ENCODE measurements at regions not wholly inside any gene's neighbourhood (a gene's known extent, or its start where the extent isn't known, plus 50 kb on each side); places are given as distances from the start of the nearest gene placed in this dataset.

DNA sequence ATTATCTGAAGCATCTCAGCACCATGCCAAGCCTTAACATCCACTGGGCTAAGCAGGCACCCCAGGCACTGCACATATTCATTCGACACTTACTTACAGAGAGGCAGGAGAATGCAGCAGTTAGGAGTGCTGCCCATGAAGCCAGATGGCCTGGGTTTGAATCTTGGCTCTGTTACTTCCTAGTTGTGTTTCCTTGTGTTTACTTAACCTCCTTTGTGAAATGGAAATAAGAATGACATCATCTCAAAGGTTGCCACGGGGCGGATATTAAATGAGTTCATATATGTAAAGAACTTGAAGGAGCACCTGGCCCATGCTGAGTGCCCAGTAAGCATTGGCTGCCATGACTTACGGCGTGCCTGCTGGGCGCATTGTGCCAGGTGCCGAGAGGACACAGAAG, 565.2 kb downstream of the CDK5RAP2 start:
- intact Hi-C loops (cut with micrococcal nuclease), result no loop called here

DNA sequence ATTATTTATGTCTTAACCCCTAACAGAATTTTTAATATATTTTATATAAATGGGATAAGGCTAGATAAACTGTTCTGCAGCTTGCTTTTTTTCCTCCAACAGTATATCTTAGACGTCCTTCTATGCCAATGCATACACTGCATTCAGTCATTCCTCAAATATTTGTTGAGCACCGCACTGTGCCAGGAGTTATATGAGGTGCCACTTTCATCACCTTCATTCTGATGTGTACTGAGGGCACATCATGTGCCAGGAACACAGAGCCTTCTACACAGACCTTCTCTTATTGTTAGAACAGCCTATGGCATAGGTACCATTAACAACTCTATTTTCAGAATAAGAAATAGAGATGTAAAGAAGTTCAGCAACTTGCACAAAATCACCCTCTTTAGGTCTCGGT, 570.1 kb downstream of the CDK5RAP2 start:
- intact Hi-C loops (cut with micrococcal nuclease), result no loop called here

DNA sequence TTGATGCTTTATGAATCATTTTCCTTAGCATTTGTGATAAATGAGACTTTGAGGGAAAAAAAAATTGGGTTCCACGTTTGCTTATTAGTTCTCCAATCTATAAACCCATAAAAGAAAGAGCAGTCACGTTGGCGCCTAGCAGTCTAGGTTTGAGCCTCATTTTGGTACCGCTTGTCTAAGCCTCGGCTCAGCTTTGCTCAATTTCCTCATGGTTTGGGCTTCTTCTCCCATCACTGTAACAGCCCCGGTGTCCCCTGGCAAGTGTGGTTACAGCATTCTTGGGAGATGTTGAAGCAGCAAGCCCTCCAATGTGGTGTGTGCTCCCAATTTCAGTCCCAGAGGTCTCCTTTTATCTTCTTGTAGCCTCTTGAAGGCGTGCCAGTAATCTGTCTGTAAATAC, 578.4 kb downstream of the CDK5RAP2 start:
- intact Hi-C loops (cut with micrococcal nuclease), result no loop called here

DNA sequence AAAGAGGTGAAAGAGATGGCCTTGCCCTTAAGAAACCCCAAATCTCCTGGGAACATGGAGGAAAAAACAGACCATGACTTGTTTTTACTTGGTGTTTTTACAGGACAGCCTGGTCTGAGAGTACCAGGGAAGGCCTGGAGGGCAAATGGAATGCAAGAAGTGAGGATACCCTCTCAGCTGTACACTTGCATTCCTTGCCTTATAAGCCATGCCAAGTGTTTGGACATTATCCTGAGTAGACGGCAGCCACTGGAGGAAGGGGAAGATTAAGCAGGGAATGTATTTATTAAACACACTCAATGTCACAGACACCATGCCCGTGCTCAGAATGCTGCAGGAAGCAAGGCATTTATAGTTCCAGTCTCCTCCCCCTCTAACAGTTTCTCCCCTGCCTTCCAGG, 581.4 kb downstream of the CDK5RAP2 start:
- intact Hi-C loops (cut with micrococcal nuclease), result no loop called here

DNA sequence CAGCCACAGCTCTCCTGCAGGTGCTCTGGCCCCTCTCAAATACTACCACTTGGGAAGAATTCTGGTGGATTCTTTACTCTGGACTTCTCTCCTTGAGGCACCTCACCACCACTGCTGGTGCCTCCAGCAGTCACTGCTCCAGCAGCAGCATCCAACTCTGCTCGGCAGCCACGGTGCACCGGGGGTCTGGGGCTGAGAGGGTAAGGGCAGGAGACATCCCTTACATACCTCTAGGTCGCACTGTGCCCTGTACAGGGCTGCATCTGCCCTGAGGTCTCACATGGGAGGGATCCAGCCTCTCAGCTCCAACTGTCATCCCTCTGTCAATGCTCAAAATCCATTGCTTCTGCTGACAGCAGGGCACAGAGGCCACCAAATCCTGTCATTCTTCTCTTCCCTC, 588.2 kb downstream of the CDK5RAP2 start:
- intact Hi-C loops (cut with micrococcal nuclease), result no loop called here

DNA sequence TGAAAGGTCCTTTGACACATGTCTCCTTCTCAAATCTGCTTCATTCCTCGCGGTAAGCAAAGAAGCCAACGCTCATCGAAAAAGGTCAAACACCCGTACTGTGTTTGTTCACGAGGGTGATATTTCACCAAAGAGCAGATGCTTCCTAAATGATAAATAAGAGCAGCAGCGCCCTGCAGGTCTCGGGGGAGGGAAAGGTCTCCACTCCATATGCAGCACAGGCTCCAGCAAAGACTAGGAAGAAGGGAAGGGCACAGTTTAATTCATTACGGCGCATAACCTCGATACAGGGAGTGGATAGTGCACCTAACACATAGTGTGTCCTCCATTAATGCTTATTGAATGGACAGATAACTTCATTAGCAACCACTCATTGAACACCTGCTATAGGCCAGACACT, 593.3 kb downstream of the CDK5RAP2 start:
- intact Hi-C loops (cut with micrococcal nuclease), result no loop called here

DNA sequence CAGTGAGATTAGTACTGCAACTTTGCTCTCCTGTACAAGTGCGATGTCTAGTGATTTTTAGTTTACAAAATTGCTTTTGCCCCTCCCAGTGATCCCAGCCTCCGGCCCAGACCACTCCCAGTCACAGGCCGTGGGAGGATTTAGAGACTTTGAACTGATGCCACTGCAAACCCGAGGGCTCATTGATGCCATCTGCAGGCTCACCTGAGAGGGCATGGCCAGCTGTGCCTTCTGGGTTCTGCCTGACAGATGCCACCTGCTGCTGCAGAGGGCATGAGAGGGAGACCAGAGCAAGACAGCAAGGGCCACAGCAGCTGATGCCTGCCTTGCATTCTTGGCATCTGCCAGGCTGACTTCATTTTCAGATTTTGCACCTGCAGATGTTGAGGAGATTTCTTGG, 593.8 kb downstream of the CDK5RAP2 start:
- intact Hi-C loops (cut with micrococcal nuclease), result no loop called here

DNA sequence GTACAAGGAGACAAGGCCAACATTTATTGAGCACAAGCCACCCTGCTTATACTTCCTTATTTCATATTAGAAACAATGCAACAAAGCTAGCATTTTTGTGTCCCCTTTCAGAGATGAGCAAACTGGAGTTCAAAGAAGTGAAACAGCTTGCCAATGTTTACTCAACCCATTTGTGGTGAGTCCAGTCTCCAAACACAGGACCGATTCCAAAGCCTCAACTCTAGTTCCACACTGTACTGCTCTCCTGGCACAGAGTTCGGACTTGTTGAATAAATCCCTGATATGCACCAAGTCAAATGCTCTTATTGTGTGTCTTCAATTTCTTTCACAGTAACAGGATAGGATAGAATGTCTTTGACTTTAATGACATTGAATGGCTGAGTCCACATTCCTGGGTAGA, 604.8 kb upstream of the BRINP1 start:
- intact Hi-C loops (cut with micrococcal nuclease), result no loop called here

DNA sequence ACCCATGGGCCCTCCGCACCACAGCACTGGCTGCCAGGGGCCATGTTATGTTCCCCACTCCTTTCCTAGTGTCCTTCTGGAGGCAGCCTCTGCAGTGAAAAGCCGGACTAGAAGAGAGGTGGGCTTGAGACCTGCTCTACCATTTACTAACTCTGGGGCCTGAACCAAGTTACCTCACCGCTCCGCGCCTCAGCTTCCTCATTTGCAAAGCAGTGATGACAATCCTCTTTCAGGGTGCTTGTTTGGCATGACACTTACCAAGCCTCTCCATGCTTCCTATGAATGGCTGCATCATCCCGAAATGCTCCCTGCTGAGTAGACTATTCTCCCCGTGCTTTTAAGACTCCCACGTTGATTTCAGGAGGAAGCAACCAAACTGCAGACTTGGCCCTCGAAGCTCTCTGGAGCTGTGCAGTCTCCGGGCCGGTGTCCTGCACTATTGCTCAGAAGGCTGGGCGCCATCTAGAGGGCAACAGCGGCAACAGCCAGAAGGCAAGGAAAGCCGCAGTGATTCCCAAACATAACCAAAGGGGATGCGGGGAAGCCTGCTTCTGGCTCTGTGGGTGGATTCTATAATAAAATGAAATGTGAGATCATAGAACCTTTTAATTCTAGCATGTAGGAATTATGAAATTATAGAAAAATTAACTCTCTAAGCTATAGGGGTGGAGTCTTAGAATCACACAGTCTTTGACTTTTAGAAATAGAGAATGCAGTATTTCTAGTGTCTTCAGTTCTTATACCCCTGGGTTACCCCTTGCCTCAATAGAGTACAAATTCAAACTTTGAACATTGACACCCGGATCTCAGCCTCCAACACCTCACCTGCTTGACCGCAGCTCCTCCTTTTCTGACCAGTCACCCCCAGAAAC, 599.8 kb upstream of the BRINP1 start:
- intact Hi-C loops (cut with micrococcal nuclease), result loop anchor here (10.0 kb wide), 1 partner anchor 376 kb away; no protein-coding TSS in a partner anchor

DNA sequence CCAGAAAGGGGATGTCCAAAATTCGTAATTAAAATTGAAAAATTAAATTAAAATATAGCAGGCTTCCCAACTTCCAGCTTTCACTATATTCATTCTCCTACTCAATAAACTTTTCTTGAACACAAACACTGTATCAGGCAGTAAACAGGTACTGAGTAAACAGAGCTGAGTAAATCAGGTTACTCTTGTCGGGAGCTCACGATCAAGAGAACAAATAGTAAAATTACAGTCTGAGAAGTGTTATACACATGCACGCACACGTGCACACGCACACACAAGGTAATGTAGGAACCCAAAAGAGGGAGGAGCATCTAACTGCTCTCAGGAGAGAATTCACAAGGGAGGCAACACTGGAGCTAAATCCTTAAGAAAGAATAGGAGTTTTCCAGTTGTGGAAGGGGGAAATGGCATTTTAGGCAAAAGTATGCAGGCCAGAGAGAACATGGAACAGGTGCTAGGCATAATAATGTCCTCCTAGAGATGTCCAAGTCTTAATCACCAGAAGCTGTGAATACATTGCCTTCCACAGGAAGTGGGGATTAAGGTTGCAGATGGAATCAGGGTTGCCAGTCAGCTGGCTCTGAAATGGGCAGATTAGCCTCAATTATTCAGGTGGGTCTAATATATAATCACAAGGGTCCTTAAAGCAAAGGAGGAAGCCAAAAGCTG, 598.8 kb upstream of the BRINP1 start:
- intact Hi-C loops (cut with micrococcal nuclease), result loop anchor here (10.0 kb wide), 1 partner anchor 377 kb away; no protein-coding TSS in a partner anchor

DNA sequence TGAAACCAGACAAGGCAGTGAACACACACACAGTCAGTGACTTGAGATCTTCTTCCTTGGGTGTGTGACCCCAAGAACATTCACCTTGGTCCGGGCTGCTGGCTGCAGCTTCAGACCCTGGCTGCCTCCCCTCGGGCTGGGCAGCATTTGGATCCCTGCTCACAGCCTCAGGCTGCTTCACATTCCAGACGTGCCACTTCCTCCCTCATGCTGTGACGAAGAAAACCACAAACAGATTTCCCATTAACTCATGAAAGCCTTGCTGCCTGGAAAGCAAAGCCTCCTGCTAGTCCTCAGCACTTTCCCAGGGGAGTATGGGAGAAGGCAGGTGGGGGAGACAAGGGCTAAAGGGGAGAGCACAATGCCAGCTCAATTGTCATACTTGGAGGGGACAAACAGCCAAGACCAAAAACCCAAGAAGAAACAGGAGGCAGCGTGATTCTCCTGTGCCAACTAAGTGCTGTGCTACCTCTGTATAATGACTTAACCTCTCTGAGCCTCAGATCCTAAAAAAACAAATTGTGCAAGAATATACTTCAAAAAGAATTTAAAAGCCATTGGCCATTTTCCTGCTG, 594.6 kb upstream of the BRINP1 start:
- intact Hi-C loops (cut with micrococcal nuclease), result loop anchor here (10.0 kb wide), 1 partner anchor 381 kb away; no protein-coding TSS in a partner anchor

DNA sequence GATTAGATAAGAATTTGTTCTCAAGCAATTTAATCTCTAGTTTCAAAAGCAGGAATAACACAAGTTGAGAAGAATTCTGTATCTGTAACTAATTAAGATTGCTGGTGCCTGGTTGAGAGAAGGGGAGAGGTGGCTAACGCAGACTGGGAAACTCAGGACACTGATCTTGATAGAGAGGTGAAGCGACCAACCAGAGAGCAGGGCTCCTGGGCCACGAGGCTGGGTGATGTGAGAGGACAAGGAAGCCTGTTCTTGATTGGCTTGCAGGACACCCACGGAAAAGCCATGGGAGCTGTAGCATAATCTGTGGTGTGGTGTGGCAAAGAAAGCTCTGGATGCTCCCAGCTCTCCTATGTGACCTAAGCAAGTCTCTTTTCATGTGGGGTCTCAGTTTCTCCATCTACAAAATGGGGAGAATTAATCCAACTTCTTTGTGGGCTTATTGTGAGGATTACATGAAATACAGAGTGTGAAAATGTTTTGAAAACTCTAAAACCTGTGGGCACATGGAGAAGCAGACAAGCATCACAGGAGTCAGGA, 594.1 kb upstream of the BRINP1 start:
- intact Hi-C loops (cut with micrococcal nuclease), result loop anchor here (10.0 kb wide), 1 partner anchor 381 kb away; no protein-coding TSS in a partner anchor

DNA sequence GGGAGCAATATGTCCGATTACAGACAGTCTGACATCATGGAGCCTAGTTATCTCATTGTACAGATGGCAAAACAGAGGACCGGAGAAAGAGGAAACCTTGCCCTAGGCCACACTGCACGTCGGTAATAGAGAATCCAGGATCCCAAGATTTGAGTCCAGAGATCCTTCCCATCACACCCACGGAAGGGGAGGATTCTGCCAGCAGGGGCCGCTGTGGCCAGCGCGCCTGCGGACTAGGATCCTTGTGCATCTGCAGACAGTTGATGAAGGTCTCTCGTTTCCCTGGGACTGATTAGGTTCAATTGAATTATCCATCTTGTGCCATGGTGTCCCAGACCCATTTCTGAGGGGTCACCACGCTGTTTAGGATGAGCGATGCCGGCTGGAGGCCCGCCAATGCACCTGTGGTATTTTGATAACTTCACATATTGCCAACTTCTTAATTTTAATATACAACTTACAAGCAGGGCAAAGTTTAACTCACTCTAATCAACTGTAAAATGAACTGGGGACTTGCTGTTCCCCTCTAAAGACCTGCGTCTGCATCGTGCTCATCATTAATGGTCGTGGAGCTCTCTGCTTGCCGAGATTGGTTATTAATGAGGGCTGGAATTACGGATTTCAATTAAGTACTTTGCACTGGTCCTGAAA, 592.7 kb upstream of the BRINP1 start:
- intact Hi-C loops (cut with micrococcal nuclease), result loop anchor here (1.0 to 10.0 kb wide), 2 partner anchors 383 to 515 kb away; no protein-coding TSS in a partner anchor

DNA sequence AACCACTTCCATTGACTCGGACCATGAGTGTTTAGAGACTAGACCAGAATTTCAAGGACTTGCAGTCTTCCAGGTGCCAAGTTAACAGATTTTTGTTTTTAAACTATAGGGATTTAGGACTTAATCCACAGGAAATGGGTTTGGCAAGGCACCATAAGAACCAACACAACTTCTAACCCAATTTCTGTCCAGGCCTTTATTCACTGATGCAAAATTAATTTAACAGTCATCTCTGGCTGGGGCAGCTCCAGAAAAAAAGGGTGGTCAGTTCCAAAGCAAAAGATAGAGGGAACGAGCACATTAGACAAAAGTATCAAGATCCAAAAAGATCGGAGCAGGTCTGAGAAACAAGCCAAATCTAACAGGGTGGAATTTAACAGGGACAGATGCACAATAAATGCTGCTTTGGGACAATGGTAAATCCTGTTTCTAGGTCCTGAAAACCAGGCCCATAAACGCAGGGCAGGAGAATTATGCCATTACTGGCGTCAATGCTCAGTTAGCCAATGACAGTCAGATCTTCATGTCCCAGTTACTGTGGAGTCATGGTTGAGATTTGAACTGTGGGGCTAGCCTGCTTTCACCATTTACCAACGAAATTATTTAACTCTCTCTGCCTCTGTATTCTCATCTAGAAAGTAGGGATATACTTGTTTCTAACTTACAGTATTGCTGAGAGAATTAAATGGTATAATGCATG, 590.8 kb upstream of the BRINP1 start:
- intact Hi-C loops (cut with micrococcal nuclease), result loop anchor here (10.0 kb wide), 1 partner anchor 385 kb away; no protein-coding TSS in a partner anchor

DNA sequence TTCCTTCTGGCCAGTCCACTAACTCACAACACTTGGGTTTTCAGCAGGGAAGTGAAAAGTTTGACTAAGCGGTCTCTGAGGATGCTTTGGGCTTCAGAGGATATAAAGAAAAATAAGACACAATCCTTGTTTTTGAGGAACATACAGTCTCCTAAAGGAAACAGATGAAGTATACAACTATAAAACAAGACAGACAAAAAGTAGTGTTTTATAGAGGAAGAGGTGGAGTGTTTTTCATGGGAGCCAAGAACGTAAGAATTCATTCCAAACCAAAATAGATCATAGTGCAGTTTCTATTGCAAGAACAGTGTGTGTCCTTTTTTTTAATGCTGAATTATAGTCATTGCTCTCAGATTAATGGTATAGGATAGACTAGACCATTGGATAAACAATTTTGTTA, 586.9 kb upstream of the BRINP1 start:
- intact Hi-C loops (cut with micrococcal nuclease), result no loop called here

DNA sequence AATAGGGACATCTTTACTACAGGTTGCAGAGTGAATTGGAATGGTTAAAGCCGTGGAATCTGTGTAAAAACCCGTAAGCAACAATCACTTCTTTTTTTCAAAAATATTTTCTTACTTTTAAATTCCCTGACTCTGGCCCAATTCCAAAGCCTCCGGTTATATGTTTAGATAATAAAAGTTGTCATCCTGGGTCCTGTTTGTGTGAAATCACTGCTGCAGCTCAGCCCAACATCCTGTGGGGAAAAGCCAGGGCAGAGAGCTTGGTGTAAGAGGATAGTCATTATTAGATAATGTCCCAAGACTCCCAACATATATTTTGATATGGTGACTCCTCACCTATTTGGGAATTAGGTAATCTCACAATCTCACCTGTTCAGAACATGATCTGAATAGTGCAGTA, 586.0 kb upstream of the BRINP1 start:
- intact Hi-C loops (cut with micrococcal nuclease), result no loop called here

DNA sequence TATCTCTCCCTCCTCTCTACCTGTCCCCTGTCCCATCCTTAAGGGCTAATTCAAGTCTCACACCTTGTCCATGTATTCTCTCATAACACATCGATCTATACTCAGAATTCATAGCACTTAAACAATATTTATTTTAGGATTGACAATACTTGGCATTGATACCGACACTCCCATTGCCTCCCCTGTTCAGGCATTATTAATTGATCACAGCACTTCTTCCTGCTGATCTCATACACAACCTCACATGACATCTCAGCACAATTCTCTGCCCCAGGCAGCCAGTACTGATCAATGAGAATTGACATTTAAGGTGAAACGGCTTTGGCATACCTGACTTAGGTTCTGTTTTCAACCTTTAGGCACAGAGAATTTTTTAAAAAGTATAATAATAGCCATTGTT, 582.4 kb upstream of the BRINP1 start:
- intact Hi-C loops (cut with micrococcal nuclease), result no loop called here

DNA sequence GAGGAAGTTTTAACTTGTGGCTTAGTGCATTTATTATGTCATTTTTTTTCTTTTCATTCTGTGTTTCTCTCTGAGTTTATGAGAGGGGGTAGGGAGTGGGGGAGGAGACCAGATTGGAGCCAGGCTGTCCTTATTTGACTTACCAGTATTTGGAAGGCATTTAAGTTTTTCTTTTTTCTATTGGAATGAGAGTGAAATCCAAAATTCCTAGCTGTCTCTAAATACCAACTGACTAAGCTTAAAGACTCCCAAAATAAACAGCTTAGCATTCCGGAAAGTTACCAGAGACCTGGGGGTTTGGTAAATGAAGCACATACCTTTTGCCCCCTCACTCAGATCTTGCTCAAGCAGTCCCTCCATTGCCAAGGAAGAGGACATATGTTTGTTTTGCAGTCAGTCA, 581.9 kb upstream of the BRINP1 start:
- intact Hi-C loops (cut with micrococcal nuclease), result no loop called here

DNA sequence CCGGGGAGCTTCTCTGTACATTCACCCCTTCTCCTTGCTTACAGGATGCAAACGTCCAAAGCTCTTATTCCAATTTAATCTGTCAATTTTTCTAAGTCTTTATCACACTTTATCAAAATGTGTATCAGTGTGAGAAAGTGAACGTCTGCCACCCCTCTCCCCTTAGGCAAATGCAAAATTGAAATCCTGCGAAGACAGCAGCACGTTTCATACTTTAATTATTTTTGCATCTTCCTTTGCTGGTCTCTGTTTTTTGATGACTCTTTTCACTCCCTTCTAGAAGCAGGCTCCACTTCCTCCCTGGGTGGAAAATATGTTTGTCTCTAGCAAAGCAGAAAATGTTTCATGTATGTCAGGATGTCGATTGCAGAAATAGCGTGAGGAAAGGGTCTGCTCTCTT, 576.5 kb upstream of the BRINP1 start:
- intact Hi-C loops (cut with micrococcal nuclease), result no loop called here

DNA sequence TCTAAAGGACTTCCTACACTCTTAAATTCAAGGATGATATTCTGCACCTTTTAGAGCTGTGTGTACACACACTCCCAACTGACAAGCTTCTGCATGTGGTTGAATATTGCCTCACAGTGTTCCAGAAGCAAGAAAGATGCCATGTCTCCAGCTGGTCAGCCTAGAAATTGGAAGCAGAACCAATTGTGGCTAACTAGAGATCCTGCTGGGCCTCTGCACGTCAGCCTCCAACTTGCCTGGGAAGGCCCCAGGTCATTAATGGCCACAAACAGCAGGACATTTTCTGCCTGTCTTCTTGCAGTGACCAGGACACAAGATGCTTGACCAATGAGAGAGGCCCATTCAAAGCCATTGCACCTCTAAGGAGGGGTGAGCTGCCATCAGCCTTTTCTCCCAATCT, 571.9 kb upstream of the BRINP1 start:
- intact Hi-C loops (cut with micrococcal nuclease), result no loop called here

DNA sequence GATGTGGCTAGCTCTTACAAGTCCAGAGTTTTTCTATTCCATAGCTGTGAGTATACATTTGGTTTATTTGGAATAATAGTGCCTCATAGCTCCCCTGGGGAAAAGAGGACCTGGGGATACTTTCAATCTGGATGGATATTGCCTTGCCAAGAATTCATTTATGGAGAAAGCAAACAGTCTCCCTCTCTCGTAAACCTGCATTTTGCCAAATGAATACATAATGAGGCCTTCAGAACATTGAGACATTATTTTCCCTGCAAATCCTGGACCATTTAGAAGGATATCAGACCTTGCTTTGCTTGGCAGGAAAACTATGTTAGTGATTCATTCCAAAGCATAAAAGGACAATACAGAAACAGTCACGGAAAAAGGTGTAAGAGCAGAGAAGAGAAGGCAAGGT, 569.6 kb upstream of the BRINP1 start:
- intact Hi-C loops (cut with micrococcal nuclease), result no loop called here
